ENCODE measurements at regions not wholly inside any gene's neighbourhood (a gene's known extent, or its start where the extent isn't known, plus 50 kb on each side); places are given as distances from the start of the nearest gene placed in this dataset.

GRCh38 chr4:128661479-128661878 is 148.0 kb upstream of the JADE1 start:
- no peak overlapping the region for H3K4me3 ChIP-seq (ENCODE audit: control insufficient read depth in 1 of 2, extremely low read depth in 1 of 2, low read length in 1 of 2)
- Mint-ChIP-seq H3K36me3 (no peaks in the 10 kb centered on the region), H3K9me3 (no peaks in the 10 kb centered on the region), H3K27ac (no peak overlapping the region), H3K4me1 (peaks cover 13 to 28% (median 15%) of the 10 kb centered on the region in 3 donors), H3K27me3 (peaks cover 0 to under 1% of the 10 kb centered on the region in 2 donors), H3K4me3 (no peak overlapping the region)
- no peak for DNase-seq
- no peaks in the 10 kb centered on the region for H3K27me3 ChIP-seq (replicated peaks in 1 of 2; ENCODE audit: control insufficient read depth in 2 of 2, extremely low read depth in 1 of 2, insufficient read depth in 2 of 2, low read length in 1 of 2)
- 82% methylated on average over 6 of the region's 6 CpGs for WGBS (ENCODE audit: insufficient coverage)
- no peak for ATAC-seq (replicated peaks in 1 of 4)
- peaks cover 5 to 10% of the 10 kb centered on the region in 2 experiments for H3K4me1 ChIP-seq (ENCODE audit: control insufficient read depth in 1 of 2, extremely low read depth in 1 of 2, insufficient read depth in 2 of 2, low read length in 2 of 2)
- ChIA-PET POLR2A (no interaction called here), CTCF (no interaction called here)
- H3K36me3 ChIP-seq (ENCODE audit: control insufficient read depth in 2 of 2, extremely low read depth in 1 of 2, insufficient read depth in 1 of 2, low read length in 1 of 2) = no peaks in the 10 kb centered on the region
- H3K27ac ChIP-seq (ENCODE audit: low read length) = no peak overlapping the region
- no peaks in the 10 kb centered on the region for H3K9me3 ChIP-seq

DNA sequence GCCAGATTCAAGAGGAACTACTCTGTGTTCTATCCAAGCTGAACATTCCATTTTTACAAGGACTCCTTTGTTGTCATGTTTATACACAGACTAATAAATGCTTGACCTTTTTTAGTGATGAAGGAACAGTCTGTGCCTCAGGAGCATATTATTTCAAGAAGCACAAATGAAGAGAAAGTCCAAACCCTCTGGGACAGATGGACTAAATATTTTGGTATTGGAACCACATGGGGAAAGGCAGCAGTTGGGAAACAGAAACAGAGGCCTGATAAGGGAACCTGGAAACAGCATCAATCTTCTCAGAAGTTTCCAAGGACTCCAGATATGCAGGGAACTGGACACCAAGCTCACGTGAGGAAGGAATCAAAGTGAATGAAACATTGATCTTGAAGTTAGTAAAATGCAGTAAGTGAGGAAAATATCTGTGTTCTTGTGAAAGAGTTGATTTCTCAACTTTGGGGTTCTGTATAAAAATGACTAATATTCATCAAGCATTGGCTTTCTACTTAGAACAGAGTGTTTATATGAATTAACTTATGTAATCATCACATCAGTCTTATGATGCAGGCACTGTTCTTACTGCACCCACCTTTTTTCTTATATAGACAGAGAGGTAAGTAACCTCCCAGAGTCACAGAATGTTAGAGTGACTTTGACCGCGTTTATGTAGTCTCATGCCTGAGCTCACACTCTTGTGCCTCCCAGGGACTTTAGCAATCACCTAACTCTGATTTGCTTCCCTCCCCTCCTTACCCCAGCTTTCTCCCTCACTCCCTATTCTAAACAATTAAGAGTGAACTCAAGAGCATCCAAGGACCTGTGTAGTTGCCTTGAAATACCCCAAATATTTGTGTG is 148.9 kb upstream of the JADE1 start:
- ChIA-PET POLR2A (no interaction called here), CTCF (no interaction called here)
- DNase-seq = no peak
- ATAC-seq (replicated peaks in 1 of 4) = no peak
- H3K27ac ChIP-seq (ENCODE audit: low read length) = no peak overlapping the region
- H3K9me3 ChIP-seq = no peaks in the 10 kb centered on the region
- H3K27ac Mint-ChIP-seq = no peak overlapping the region
- H3K4me3 Mint-ChIP-seq = no peak overlapping the region
- no peak overlapping the region for H3K4me3 ChIP-seq (ENCODE audit: control insufficient read depth in 1 of 2, extremely low read depth in 1 of 2, low read length in 1 of 2)
- peaks cover 5 to 10% of the 10 kb centered on the region in 2 experiments for H3K4me1 ChIP-seq (ENCODE audit: control insufficient read depth in 1 of 2, extremely low read depth in 1 of 2, insufficient read depth in 2 of 2, low read length in 2 of 2)
- H3K4me1 Mint-ChIP-seq = peaks cover 13 to 28% (median 15%) of the 10 kb centered on the region in 3 donors
- 93% methylated on average over 3 of the region's 3 CpGs for WGBS (ENCODE audit: insufficient coverage)
- H3K9me3 Mint-ChIP-seq = no peaks in the 10 kb centered on the region
- H3K36me3 Mint-ChIP-seq = no peaks in the 10 kb centered on the region
- no peaks in the 10 kb centered on the region for H3K27me3 ChIP-seq (replicated peaks in 1 of 2; ENCODE audit: control insufficient read depth in 2 of 2, extremely low read depth in 1 of 2, insufficient read depth in 2 of 2, low read length in 1 of 2)
- H3K27me3 Mint-ChIP-seq = peaks cover 0 to 1% of the 10 kb centered on the region in 2 donors
- no peaks in the 10 kb centered on the region for H3K36me3 ChIP-seq (ENCODE audit: control insufficient read depth in 2 of 2, extremely low read depth in 1 of 2, insufficient read depth in 1 of 2, low read length in 1 of 2)

GRCh38 chr4:128658214-128658631 is 151.3 kb upstream of the JADE1 start:
- 93% methylated on average over 2 of the region's 4 CpGs for WGBS (ENCODE audit: insufficient coverage)
- Histone ChIP-seq H3K36me3 (ENCODE audit: control insufficient read depth in 2 of 2, extremely low read depth in 1 of 2, insufficient read depth in 1 of 2, low read length in 1 of 2) (no peaks in the 10 kb centered on the region), H3K27ac (ENCODE audit: low read length) (no peak overlapping the region), H3K4me3 (ENCODE audit: control insufficient read depth in 1 of 2, extremely low read depth in 1 of 2, low read length in 1 of 2) (no peak overlapping the region), H3K4me1 (ENCODE audit: control insufficient read depth in 1 of 2, extremely low read depth in 1 of 2, insufficient read depth in 2 of 2, low read length in 2 of 2) (peaks cover 4 to 6% of the 10 kb centered on the region in 2 experiments), H3K27me3 (replicated peaks in 1 of 2; ENCODE audit: control insufficient read depth in 2 of 2, extremely low read depth in 1 of 2, insufficient read depth in 2 of 2, low read length in 1 of 2) (no peaks in the 10 kb centered on the region), H3K9me3 (no peaks in the 10 kb centered on the region)
- Mint-ChIP-seq H3K27ac (no peak overlapping the region), H3K4me1 (peaks cover 8 to 22% (median 10%) of the 10 kb centered on the region in 3 donors), H3K4me3 (no peak overlapping the region), H3K36me3 (no peaks in the 10 kb centered on the region), H3K27me3 (peaks cover 0 to 1% of the 10 kb centered on the region in 2 donors), H3K9me3 (peaks cover 0 to 14% (median 2%) of the 10 kb centered on the region in 3 donors)
- DNase-seq = no peak
- ATAC-seq (replicated peaks in 1 of 4) = no peak
- CTCF ChIA-PET = no interaction called here
- POLR2A ChIA-PET = interaction anchor here in 1 of 2 donors (0.6 kb wide), 2 partner anchors 78 to 313 kb away, joined by 6 to 7 read pairs; no protein-coding TSS in a partner anchor

DNA sequence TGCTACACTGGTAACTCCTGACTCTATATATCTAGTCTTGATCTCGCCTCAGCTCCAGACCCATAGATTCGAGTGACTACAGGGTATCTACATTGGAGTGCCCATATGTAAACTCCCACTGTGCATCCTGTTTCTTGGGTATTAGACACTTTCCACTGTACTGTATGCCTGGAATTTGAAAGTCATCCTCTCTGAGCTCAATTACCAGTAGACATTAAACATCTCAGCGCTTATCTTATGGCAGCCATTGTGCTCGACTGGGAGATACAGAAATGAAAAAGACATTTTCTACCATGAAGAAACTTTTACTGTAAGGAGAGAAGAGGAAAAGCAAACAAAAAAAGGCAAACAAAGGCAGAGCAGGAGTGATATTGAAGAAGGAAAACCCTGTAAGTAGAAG is 151.9 kb upstream of the JADE1 start:
- peaks cover 2% of the 10 kb centered on the region in 2 experiments for H3K4me1 ChIP-seq (ENCODE audit: control insufficient read depth in 1 of 2, extremely low read depth in 1 of 2, insufficient read depth in 2 of 2, low read length in 2 of 2)
- 86% methylated on average over 2 of the region's 4 CpGs for WGBS (ENCODE audit: insufficient coverage)
- Mint-ChIP-seq H3K4me1 (peaks cover 2 to 16% (median 6%) of the 10 kb centered on the region in 3 donors), H3K4me3 (no peak overlapping the region), H3K9me3 (peaks cover 0 to 14% (median 2%) of the 10 kb centered on the region in 3 donors), H3K36me3 (no peaks in the 10 kb centered on the region), H3K27ac (no peak overlapping the region), H3K27me3 (peaks cover 0 to 3% of the 10 kb centered on the region in 2 donors)
- ATAC-seq (replicated peaks in 1 of 4) = no peak
- H3K27me3 ChIP-seq (replicated peaks in 1 of 2; ENCODE audit: control insufficient read depth in 2 of 2, extremely low read depth in 1 of 2, insufficient read depth in 2 of 2, low read length in 1 of 2) = no peaks in the 10 kb centered on the region
- DNase-seq = no peak
- no peak overlapping the region for H3K4me3 ChIP-seq (ENCODE audit: control insufficient read depth in 1 of 2, extremely low read depth in 1 of 2, low read length in 1 of 2)
- POLR2A ChIA-PET = no interaction called here
- no peak overlapping the region for H3K27ac ChIP-seq (ENCODE audit: low read length)
- CTCF ChIA-PET = no interaction called here
- no peaks in the 10 kb centered on the region for H3K36me3 ChIP-seq (ENCODE audit: control insufficient read depth in 2 of 2, extremely low read depth in 1 of 2, insufficient read depth in 1 of 2, low read length in 1 of 2)
- H3K9me3 ChIP-seq = no peaks in the 10 kb centered on the region

DNA sequence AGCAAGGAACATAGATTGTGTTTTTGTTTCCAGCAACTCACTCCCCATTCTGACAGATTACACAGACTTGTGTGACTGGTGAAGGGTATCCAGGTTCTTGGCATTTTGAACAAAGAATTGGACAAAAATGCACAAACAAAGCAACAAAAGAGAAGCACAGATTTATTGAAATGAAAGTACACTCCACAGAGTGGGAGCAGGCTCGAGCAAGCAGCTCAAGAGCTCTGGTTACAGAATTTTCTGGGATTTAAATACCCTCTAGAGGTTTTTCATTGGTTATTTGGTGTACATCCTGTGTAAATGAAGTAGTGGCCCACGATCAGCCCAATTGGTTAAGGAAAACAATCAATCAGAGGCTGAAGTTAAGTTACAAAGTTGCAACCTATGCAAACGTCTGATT is 155.0 kb upstream of the JADE1 start:
- Histone ChIP-seq H3K27ac (ENCODE audit: low read length) (no peak overlapping the region), H3K9me3 (no peaks in the 10 kb centered on the region), H3K4me1 (ENCODE audit: control insufficient read depth in 1 of 2, extremely low read depth in 1 of 2, insufficient read depth in 2 of 2, low read length in 2 of 2) (peaks cover 2% of the 10 kb centered on the region in 2 experiments), H3K4me3 (ENCODE audit: control insufficient read depth in 1 of 2, extremely low read depth in 1 of 2, low read length in 1 of 2) (no peak overlapping the region), H3K36me3 (ENCODE audit: control insufficient read depth in 2 of 2, extremely low read depth in 1 of 2, insufficient read depth in 1 of 2, low read length in 1 of 2) (no peaks in the 10 kb centered on the region), H3K27me3 (replicated peaks in 1 of 2; ENCODE audit: control insufficient read depth in 2 of 2, extremely low read depth in 1 of 2, insufficient read depth in 2 of 2, low read length in 1 of 2) (no peaks in the 10 kb centered on the region)
- WGBS (ENCODE audit: insufficient coverage) = 54% methylated on average over 3 of the region's 3 CpGs
- POLR2A ChIA-PET = no interaction called here
- Mint-ChIP-seq H3K4me1 (peaks cover 0 to 10% (median 6%) of the 10 kb centered on the region in 3 donors), H3K4me3 (no peak overlapping the region), H3K27me3 (peaks cover 0 to 5% of the 10 kb centered on the region in 2 donors), H3K36me3 (no peaks in the 10 kb centered on the region), H3K9me3 (peaks cover 0 to 14% (median 2%) of the 10 kb centered on the region in 3 donors), H3K27ac (no peak overlapping the region)
- CTCF ChIA-PET = no interaction called here
- ATAC-seq (replicated peaks in 1 of 4) (no peak), DNase-seq (no peak)

DNA sequence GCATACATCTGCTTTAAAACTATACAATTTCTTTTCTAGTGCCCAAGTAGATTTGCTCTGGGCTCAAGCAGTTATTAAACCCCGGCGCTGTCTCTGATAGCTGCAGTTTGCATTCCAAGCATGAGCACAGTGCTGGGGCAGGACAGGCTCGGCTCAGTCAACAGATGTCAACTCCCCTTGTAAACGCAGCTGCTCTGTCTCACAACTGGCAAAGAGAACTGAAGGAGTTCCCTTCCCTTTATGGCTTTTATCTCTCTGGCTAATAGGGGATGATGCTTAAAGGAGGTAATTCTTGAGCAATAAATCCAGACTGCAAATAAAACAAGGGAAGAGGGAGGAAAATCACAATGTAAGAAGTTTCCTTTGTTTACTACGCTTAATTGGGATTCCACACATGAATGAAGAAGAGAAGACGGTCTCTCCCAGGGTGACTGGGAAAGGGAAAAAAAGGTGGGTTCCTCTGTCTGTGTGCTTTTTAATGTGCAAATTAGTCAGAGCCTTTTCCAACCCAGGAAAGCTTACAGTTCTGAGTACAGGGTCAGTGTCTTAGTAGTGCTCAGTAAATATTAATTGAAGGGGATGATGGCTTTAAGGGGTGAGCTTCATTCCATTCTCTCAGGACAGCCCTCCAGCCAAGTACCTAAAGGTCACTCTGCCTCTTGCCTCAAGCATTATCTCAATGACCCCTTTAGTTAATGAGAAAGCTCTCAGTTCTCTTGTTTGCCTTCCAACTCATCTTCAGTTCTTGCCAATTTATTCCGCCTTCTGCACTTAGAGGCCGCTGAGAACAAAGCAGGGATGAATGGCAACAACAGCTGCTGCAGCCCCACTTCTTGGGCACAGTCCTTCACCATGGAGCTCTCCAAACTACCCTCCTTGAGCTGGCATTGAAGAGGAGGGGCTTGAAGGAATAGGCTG is 155.7 kb upstream of the JADE1 start:
- Mint-ChIP-seq H3K4me3 (no peak overlapping the region), H3K27me3 (peaks cover 0 to 10% of the 10 kb centered on the region in 2 donors), H3K36me3 (no peaks in the 10 kb centered on the region), H3K27ac (no peak overlapping the region), H3K9me3 (peaks cover 0 to 14% (median 2%) of the 10 kb centered on the region in 3 donors), H3K4me1 (peaks cover 0 to 10% (median 6%) of the 10 kb centered on the region in 3 donors)
- H3K9me3 ChIP-seq = no peaks in the 10 kb centered on the region
- ChIA-PET POLR2A (no interaction called here), CTCF (no interaction called here)
- no peaks in the 10 kb centered on the region for H3K36me3 ChIP-seq (ENCODE audit: control insufficient read depth in 2 of 2, extremely low read depth in 1 of 2, insufficient read depth in 1 of 2, low read length in 1 of 2)
- peaks cover 2% of the 10 kb centered on the region in 2 experiments for H3K4me1 ChIP-seq (ENCODE audit: control insufficient read depth in 1 of 2, extremely low read depth in 1 of 2, insufficient read depth in 2 of 2, low read length in 2 of 2)
- WGBS (ENCODE audit: insufficient coverage) = 70% methylated on average over 5 of the region's 8 CpGs
- no peak overlapping the region for H3K27ac ChIP-seq (ENCODE audit: low read length)
- H3K27me3 ChIP-seq (replicated peaks in 1 of 2; ENCODE audit: control insufficient read depth in 2 of 2, extremely low read depth in 1 of 2, insufficient read depth in 2 of 2, low read length in 1 of 2) = no peaks in the 10 kb centered on the region
- no peak overlapping the region for H3K4me3 ChIP-seq (ENCODE audit: control insufficient read depth in 1 of 2, extremely low read depth in 1 of 2, low read length in 1 of 2)
- ATAC-seq (replicated peaks in 1 of 4) (no peak), DNase-seq (no peak)

All from T-cell (primary cell).